H9 (cell line): ENCODE measurements at regions not wholly inside any gene's neighbourhood (a gene's known extent, or its start where the extent isn't known, plus 50 kb on each side); places are given as distances from the start of the nearest gene placed in this dataset.

Experiments used
- DNase-seq: peaks from one replicate; pipeline ENCODE4 v3.0.0-alpha.2; 2017
- H2AFZ ChIP-seq: one replicate; pipeline ENCODE4 v1.6.1; 2013; ENCODE audit warnings: mild to moderate bottlenecking, low read length, control low read depth, moderate library complexity
- H2AK5ac ChIP-seq: 2 replicates; pipeline ENCODE4 v1.6.1; 2013; ENCODE audit warnings: low read length, control low read depth, mixed read lengths; ENCODE audit not compliant: insufficient read length
- H2BK120ac ChIP-seq: one replicate; pipeline ENCODE4 v1.6.1; 2013; ENCODE audit warnings: low read depth, mild to moderate bottlenecking, low read length, control low read depth, inconsistent platforms; ENCODE audit not compliant: poor library complexity, severe bottlenecking
- H2BK12ac ChIP-seq: 2 replicates; pipeline ENCODE4 v1.6.1; 2013; ENCODE audit warnings: low read length, control low read depth, mixed read lengths, low read depth; ENCODE audit not compliant: insufficient read length
- H2BK15ac ChIP-seq: 2 replicates; pipeline ENCODE4 v1.6.1; 2013; ENCODE audit warnings: low read depth, low read length, control low read depth
- H2BK20ac ChIP-seq: one replicate; pipeline ENCODE4 v1.6.1; 2013; ENCODE audit warnings: low read depth, mild to moderate bottlenecking, low read length, control low read depth, inconsistent platforms; ENCODE audit not compliant: poor library complexity, severe bottlenecking
- H2BK5ac ChIP-seq: 2 replicates; pipeline ENCODE4 v1.6.1; 2013; ENCODE audit warnings: low read length, control low read depth, mixed read lengths; ENCODE audit not compliant: insufficient read length
- H3K14ac ChIP-seq: 2 replicates; pipeline ENCODE4 v1.6.1; 2013; ENCODE audit warnings: low read length, control low read depth; ENCODE audit not compliant: insufficient read depth
- H3K18ac ChIP-seq: 2 replicates; pipeline ENCODE4 v1.6.1; 2013; ENCODE audit warnings: low read depth, mild to moderate bottlenecking, mixed read lengths, low read length, control low read depth; ENCODE audit not compliant: insufficient read length
- H3K23ac ChIP-seq: 2 replicates; pipeline ENCODE4 v1.6.1; 2013; ENCODE audit warnings: low read length, control low read depth, mixed read lengths, low read depth; ENCODE audit not compliant: insufficient read length
- H3K23me2 ChIP-seq: 2 replicates; pipeline ENCODE4 v1.6.1; 2013; ENCODE audit warnings: low read depth, mild to moderate bottlenecking, mixed read lengths, low read length, control low read depth; ENCODE audit not compliant: insufficient read length, poor library complexity, severe bottlenecking
- H3K27ac ChIP-seq: 2 replicates; pipeline ENCODE4 v1.5.1; 2013; ENCODE audit warnings: low read length, control low read depth, mixed read lengths, low read depth; ENCODE audit not compliant: insufficient read length
- H3K27me3 ChIP-seq: 2 replicates; pipeline ENCODE4 v1.6.1; 2013; ENCODE audit warnings: low read length, control low read depth, inconsistent platforms; ENCODE audit not compliant: insufficient read depth
- H3K4ac ChIP-seq: 2 replicates; pipeline ENCODE4 v1.6.1; 2013; ENCODE audit warnings: low read depth, mild to moderate bottlenecking, control low read depth, inconsistent platforms, low read length, moderate library complexity
- H3K4me1 ChIP-seq: 2 replicates; pipeline ENCODE4 v1.6.1; 2013; ENCODE audit warnings: low read length, control low read depth, inconsistent platforms; ENCODE audit not compliant: insufficient read depth
- H3K4me2 ChIP-seq: 2 replicates; pipeline ENCODE4 v1.6.1; 2013; ENCODE audit warnings: low read length, control low read depth, mixed read lengths; ENCODE audit not compliant: insufficient read length, insufficient read depth
- H3K56ac ChIP-seq: 2 replicates; pipeline ENCODE4 v1.6.1; 2013; ENCODE audit warnings: low read depth, mild to moderate bottlenecking, mixed read lengths, low read length, control low read depth; ENCODE audit not compliant: insufficient read length
- H3K79me1 ChIP-seq: 2 replicates; pipeline ENCODE4 v1.6.1; 2013; ENCODE audit warnings: low read depth, mild to moderate bottlenecking, moderate library complexity, low read length, control low read depth, inconsistent platforms; ENCODE audit not compliant: insufficient read depth, poor library complexity, severe bottlenecking
- H3K79me2 ChIP-seq: 2 replicates; pipeline ENCODE4 v1.6.1; 2013; ENCODE audit warnings: low read length, control low read depth, inconsistent platforms; ENCODE audit not compliant: insufficient read depth
- H3K9ac ChIP-seq: 2 replicates; pipeline ENCODE4 v1.6.1; 2013; ENCODE audit warnings: low read length, control low read depth, mixed read lengths; ENCODE audit not compliant: insufficient read length; ENCODE audit errors: extremely low read depth
- H3K9me3 ChIP-seq: one replicate; pipeline ENCODE4 v1.6.1; 2013; ENCODE audit warnings: low read depth, low read length, inconsistent platforms; ENCODE audit not compliant: control insufficient read depth
- H3T11ph ChIP-seq: one replicate; pipeline ENCODE4 v1.6.1; 2013; ENCODE audit warnings: mild to moderate bottlenecking, low read length, control low read depth, inconsistent platforms
- H4K20me1 ChIP-seq: one replicate; pipeline ENCODE4 v1.6.1; 2013; ENCODE audit not compliant: control insufficient read depth, insufficient read length, insufficient read depth
- H4K5ac ChIP-seq: 2 replicates; pipeline ENCODE4 v1.6.1; 2013; ENCODE audit warnings: low read depth, mild to moderate bottlenecking, mixed read lengths, low read length, control low read depth; ENCODE audit not compliant: insufficient read length
- H4K8ac ChIP-seq: replicated peaks from 2 replicates; pipeline ENCODE4 v1.6.1; 2013; ENCODE audit warnings: low read length, control low read depth, mixed read lengths, low read depth; ENCODE audit not compliant: insufficient read length
- H4K91ac ChIP-seq: 2 replicates; pipeline ENCODE4 v1.6.1; 2013; ENCODE audit warnings: low read depth, mild to moderate bottlenecking, moderate library complexity, mixed read lengths, low read length, control low read depth; ENCODE audit not compliant: insufficient read length
- H3K27ac Mint-ChIP-seq, 3 experiments: 2 replicates in 2 of 3; 3 replicates in 1 of 3; pipeline ENCODE4 v1.8.0; 2020 to 2021; ENCODE audit warnings: mixed read lengths in 3 of 3, mild to moderate bottlenecking in 1 of 3, moderate library complexity in 1 of 3
- H3K27me3 Mint-ChIP-seq: 2 replicates; pipeline ENCODE4 v1.8.0; 2021; ENCODE audit warnings: low read depth, mild to moderate bottlenecking, moderate library complexity, mixed read lengths
- H3K36me3 Mint-ChIP-seq, 3 experiments: 2 replicates in 2 of 3; 3 replicates in 1 of 3; pipeline ENCODE4 v1.8.0; 2020 to 2021; ENCODE audit warnings: low read depth in 3 of 3, mixed read lengths in 3 of 3; ENCODE audit not compliant: insufficient read depth in 1 of 3
- H3K4me1 Mint-ChIP-seq, 2 experiments: 2 replicates each; pipeline ENCODE4 v1.8.0; 2020; ENCODE audit warnings: mixed read lengths in 2 of 2
- H3K4me3 Mint-ChIP-seq, 2 experiments: 2 replicates in 1 of 2; 3 replicates in 1 of 2; pipeline ENCODE4 v1.8.0; 2020 to 2021; ENCODE audit warnings: mild to moderate bottlenecking in 2 of 2, mixed read lengths in 2 of 2, moderate library complexity in 1 of 2
- H3K9me3 Mint-ChIP-seq, 2 experiments: 2 replicates in 1 of 2; 3 replicates in 1 of 2; pipeline ENCODE4 v1.8.0; 2020; ENCODE audit warnings: mild to moderate bottlenecking in 2 of 2, mixed read lengths in 2 of 2, moderate library complexity in 1 of 2
- CTCF ChIP-seq: fragments of 200-600 bp; sonication (generic); conservative IDR thresholded peaks from 3 replicates; pipeline ENCODE4 v1.8.0; 2021; ENCODE audit warnings: antibody characterized with exemption, mild to moderate bottlenecking
- WGBS: extraction: QIAGEN DNeasy Blood & Tissue Kit; methylation state at CpG from one replicate; pipeline ENCODE4 v1.1.7; 2013; ENCODE audit warnings: missing lambda C conversion rate, low lambda C conversion rate, mixed read lengths; ENCODE audit not compliant: insufficient read length; ENCODE audit errors: extremely low coverage; 5-methylcytosine and 5-hydroxymethylcytosine counted together

GRCh38 chr2:60071490-60071831 lies 482.0 kb downstream of the BCL11A start:
- Mint-ChIP-seq H3K4me1 (peaks cover 15 to 21% of the 10 kb centered on the region in 2 experiments), H3K27ac (no peak overlapping the region), H3K36me3 (no peaks in the 10 kb centered on the region), H3K9me3 (no peaks in the 10 kb centered on the region), H3K27me3 (peaks cover 3% of the 10 kb centered on the region), H3K4me3 (no peak overlapping the region)
- H3K4me1 ChIP-seq: no peaks in the 10 kb centered on the region
- no peak for TF ChIP-seq CTCF
- no peak overlapping the region for H4K5ac ChIP-seq
- no peak overlapping the region for H2AK5ac ChIP-seq
- no peak overlapping the region for H3T11ph ChIP-seq
- H3K4ac ChIP-seq: no peak overlapping the region
- H3K23me2 ChIP-seq: no peaks in the 10 kb centered on the region
- H4K20me1 ChIP-seq: no peaks in the 10 kb centered on the region
- H3K27me3 ChIP-seq: no peaks in the 10 kb centered on the region
- H3K79me2 ChIP-seq: no peaks in the 10 kb centered on the region
- H3K23ac ChIP-seq: no peak overlapping the region
- no peak overlapping the region for H4K8ac ChIP-seq
- H2BK15ac ChIP-seq: no peak overlapping the region
- no peak overlapping the region for H3K56ac ChIP-seq
- no peak overlapping the region for H2AFZ ChIP-seq
- no peak overlapping the region for H2BK120ac ChIP-seq
- no peak overlapping the region for H4K91ac ChIP-seq
- H2BK12ac ChIP-seq: no peak overlapping the region
- no peak overlapping the region for H2BK20ac ChIP-seq
- no peak overlapping the region for H3K4me2 ChIP-seq
- DNase-seq: no peak
- no peak overlapping the region for H3K9ac ChIP-seq
- no peak overlapping the region for H3K14ac ChIP-seq
- no peak overlapping the region for H2BK5ac ChIP-seq
- no peaks in the 10 kb centered on the region for H3K79me1 ChIP-seq
- H3K9me3 ChIP-seq: no peaks in the 10 kb centered on the region
- WGBS: no CpG with 5 or more reads among the region's 6 CpGs
- H3K27ac ChIP-seq: no peak overlapping the region
- H3K18ac ChIP-seq: no peak overlapping the region
